ENCODE measurements at regions not wholly inside any gene's neighbourhood (a gene's known extent, or its start where the extent isn't known, plus 50 kb on each side); places are given as distances from the start of the nearest gene placed in this dataset.

DNA sequence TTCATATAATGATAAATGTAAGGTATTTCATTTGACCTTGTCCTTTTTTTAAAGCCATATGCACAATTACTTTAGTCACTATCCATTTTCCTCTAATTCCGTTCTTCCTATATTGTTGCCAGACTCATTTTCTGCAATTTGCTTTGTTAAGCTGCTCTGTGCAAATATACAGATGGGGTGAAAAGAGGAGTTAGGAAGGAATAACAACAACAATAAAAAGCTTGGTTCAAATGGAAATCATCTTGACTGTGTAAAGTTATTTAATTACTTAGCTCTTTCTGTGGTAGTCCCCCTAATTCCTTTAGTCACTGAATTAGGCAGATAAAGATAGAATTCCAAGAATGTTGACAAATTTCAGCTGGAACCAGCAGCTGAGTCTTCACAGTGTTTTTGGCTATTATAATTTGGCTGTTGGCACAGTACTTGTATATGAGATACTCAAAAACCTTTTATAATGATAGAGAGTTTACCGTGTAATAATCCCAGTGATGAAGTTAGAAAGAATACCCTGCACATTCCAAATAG is 838.0 kb downstream of the RPS29 start:
- peak in 2 of 6 donors; percentile 10 to 23 for DNase-seq (ENCODE audit: low read depth in 4 of 6, low spot score in 6 of 6)
- Histone ChIP-seq H3K4me1 (ENCODE audit: control insufficient read depth, insufficient read depth, low read length) (no peaks in the 10 kb centered on the region), H3K27ac (ENCODE audit: low read depth, low read length) (no peak overlapping the region), H3K36me3 (ENCODE audit: control insufficient read depth, insufficient read depth, low read length) (no peaks in the 10 kb centered on the region), H3K4me3 (ENCODE audit: low read depth, low read length) (no peak overlapping the region), H3K27me3 (ENCODE audit: control insufficient read depth, insufficient read depth, low read length) (no peaks in the 10 kb centered on the region), H3K9me3 (ENCODE audit: control insufficient read depth, insufficient read depth, low read length) (no peaks in the 10 kb centered on the region)
- no CpG with 5 or more reads among the region's 2 CpGs for WGBS (ENCODE audit: insufficient coverage)

DNA sequence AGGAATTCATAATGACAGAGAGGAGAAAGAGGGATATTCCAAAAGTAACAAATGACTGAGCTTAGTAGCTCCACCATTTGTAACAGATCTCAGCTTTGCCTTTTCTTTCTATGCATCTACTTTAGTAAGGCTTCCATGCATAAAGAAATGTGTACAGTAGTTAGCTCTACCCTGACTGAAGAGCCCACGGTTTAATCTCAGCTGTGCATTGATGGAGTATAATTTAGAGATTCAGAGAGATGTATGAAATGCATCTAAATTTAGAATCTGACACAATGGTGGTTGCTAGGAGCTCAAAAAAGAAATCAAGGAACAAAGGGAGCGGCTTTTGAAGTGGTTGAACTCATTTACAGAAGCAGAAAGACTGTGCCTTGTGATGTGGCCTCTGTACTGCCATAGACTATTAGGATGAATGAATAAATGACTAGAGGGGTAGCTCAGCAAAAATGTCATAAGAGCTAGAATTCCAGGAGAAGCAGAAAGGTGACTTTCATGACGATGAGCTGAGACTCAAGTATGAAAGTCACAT is 838.6 kb downstream of the RPS29 start:
- Histone ChIP-seq H3K4me1 (ENCODE audit: control insufficient read depth, insufficient read depth, low read length) (no peaks in the 10 kb centered on the region), H3K27me3 (ENCODE audit: control insufficient read depth, insufficient read depth, low read length) (no peaks in the 10 kb centered on the region), H3K27ac (ENCODE audit: low read depth, low read length) (no peak overlapping the region), H3K4me3 (ENCODE audit: low read depth, low read length) (no peak overlapping the region), H3K36me3 (ENCODE audit: control insufficient read depth, insufficient read depth, low read length) (no peaks in the 10 kb centered on the region), H3K9me3 (ENCODE audit: control insufficient read depth, insufficient read depth, low read length) (no peaks in the 10 kb centered on the region)
- DNase-seq (ENCODE audit: low read depth in 4 of 6, low spot score in 6 of 6): peak in 1 of 6 donors; percentile 24
- WGBS (ENCODE audit: insufficient coverage): 71% methylated on average over 2 of the region's 3 CpGs

DNA sequence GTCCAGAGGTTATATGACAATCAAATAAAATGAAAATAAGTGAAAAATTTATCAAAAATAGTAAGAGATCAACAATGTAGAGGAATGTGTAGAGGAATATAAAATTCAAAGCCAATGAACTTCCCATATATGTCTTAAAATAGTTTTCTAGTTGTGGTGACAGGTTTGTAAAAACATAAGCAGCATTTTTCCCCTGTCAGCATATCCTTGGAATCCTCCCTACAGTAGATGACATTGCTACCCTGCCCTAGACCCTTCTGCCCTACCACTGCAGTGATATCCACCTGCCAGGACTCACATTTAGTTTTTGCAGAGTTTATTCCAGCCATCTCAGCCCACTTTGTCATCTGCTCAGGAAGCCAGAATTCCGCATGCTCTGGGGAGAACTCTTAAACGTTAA is 842.0 kb downstream of the RPS29 start:
- no peaks in the 10 kb centered on the region for H3K4me1 ChIP-seq (ENCODE audit: control insufficient read depth, insufficient read depth, low read length)
- WGBS (ENCODE audit: insufficient coverage): no CpG with 5 or more reads among the region's 2 CpGs
- no peak overlapping the region for H3K27ac ChIP-seq (ENCODE audit: low read depth, low read length)
- no peak for DNase-seq (ENCODE audit: low read depth in 4 of 6, low spot score in 6 of 6)
- H3K27me3 ChIP-seq (ENCODE audit: control insufficient read depth, insufficient read depth, low read length): no peaks in the 10 kb centered on the region
- no peak overlapping the region for H3K4me3 ChIP-seq (ENCODE audit: low read depth, low read length)
- H3K9me3 ChIP-seq (ENCODE audit: control insufficient read depth, insufficient read depth, low read length): no peaks in the 10 kb centered on the region
- H3K36me3 ChIP-seq (ENCODE audit: control insufficient read depth, insufficient read depth, low read length): no peaks in the 10 kb centered on the region

DNA sequence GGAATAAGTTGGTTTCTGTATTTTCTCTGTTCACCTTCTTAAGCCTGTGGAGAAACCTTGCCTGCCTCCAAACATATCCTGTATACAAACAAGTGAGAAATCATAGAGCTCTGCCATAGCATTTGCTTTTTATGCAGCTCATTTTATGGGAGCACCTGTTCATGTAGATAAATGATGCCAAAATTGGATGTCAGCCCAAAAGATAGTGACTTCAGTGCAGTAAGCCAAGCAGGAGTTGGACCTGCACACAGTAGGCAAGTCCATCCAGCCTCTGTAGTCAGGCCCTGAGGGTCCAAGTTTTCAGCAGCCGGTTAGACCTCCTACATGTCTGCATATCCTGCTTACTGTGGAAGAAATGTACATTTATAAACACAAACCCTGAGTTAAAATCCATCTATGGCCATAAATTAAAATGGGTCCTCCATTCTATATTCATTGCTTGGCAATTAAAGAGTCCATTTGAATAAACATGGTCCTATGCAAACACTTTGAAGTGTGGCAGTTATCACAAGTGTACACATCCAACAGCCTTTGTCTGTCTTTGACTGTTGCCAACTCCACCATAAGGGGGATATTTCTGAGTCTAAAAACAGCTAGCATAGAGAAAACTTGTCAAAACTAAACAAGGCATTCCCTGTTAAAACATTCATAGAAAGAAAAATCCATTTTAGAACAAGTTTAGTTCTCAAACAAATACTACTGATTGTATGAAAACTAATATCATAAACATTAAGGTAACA is 847.8 kb downstream of the RPS29 start:
- H3K27ac ChIP-seq (ENCODE audit: low read depth, low read length): no peak overlapping the region
- H3K27me3 ChIP-seq (ENCODE audit: control insufficient read depth, insufficient read depth, low read length): no peaks in the 10 kb centered on the region
- H3K36me3 ChIP-seq (ENCODE audit: control insufficient read depth, insufficient read depth, low read length): no peaks in the 10 kb centered on the region
- H3K4me1 ChIP-seq (ENCODE audit: control insufficient read depth, insufficient read depth, low read length): no peaks in the 10 kb centered on the region
- H3K4me3 ChIP-seq (ENCODE audit: low read depth, low read length): no peak overlapping the region
- 100% methylated on average over 1 of the region's 1 CpG for whole genome bisulfite sequencing (ENCODE audit: insufficient coverage)
- no peaks in the 10 kb centered on the region for H3K9me3 ChIP-seq (ENCODE audit: control insufficient read depth, insufficient read depth, low read length)
- peak in 2 of 6 donors; percentile 73 to 88 for DNase-seq (ENCODE audit: low read depth in 4 of 6, low spot score in 6 of 6)

DNA sequence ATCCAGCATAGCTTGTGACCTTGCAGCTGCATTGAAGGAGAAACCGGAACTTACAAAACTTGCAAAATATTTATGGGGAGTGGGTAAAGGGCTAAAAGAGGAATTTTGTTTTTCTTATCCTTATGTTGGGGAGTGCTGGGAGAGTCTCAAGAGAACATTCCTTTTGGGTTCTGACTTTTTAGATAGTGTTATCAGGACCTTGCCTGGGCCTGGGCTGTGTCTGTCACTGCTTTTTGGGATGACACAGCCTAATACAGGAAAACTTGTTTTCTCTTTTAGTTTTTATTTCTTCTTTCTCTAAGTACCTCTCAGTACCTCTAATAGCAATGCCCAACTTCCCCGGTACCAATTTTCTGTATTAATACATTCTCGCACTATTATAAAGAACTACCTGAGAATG is 850.6 kb downstream of the RPS29 start:
- Histone ChIP-seq H3K36me3 (ENCODE audit: control insufficient read depth, insufficient read depth, low read length) (no peaks in the 10 kb centered on the region), H3K4me3 (ENCODE audit: low read depth, low read length) (no peak overlapping the region), H3K4me1 (ENCODE audit: control insufficient read depth, insufficient read depth, low read length) (no peaks in the 10 kb centered on the region), H3K27ac (ENCODE audit: low read depth, low read length) (no peak overlapping the region), H3K9me3 (ENCODE audit: control insufficient read depth, insufficient read depth, low read length) (no peaks in the 10 kb centered on the region), H3K27me3 (ENCODE audit: control insufficient read depth, insufficient read depth, low read length) (no peaks in the 10 kb centered on the region)
- 100% methylated on average over 1 of the region's 3 CpGs for WGBS (ENCODE audit: insufficient coverage)
- no peak for DNase-seq (ENCODE audit: low read depth in 4 of 6, low spot score in 6 of 6)

DNA sequence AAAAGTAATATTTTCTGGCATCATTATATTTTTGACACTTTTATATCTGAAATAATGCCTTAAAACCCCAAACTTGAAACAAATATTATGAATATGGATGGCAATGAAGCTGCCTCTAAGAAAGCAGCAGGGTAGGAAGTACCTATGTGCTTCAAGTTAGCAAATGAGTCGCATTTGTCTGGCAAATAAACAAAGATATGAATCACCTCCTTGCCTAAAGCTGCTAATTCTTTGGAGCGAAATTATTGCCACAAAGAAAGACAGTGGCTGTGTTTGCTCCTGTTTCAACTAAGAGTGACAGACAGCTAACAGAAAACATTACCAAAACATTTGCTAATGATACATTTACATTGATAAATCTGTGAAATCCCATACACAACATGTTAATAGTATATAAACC is 854.9 kb downstream of the RPS29 start:
- Histone ChIP-seq H3K4me3 (ENCODE audit: low read depth, low read length) (no peak overlapping the region), H3K9me3 (ENCODE audit: control insufficient read depth, insufficient read depth, low read length) (no peaks in the 10 kb centered on the region)
- 94% methylated on average over 2 of the region's 2 CpGs for WGBS (ENCODE audit: insufficient coverage)

DNA sequence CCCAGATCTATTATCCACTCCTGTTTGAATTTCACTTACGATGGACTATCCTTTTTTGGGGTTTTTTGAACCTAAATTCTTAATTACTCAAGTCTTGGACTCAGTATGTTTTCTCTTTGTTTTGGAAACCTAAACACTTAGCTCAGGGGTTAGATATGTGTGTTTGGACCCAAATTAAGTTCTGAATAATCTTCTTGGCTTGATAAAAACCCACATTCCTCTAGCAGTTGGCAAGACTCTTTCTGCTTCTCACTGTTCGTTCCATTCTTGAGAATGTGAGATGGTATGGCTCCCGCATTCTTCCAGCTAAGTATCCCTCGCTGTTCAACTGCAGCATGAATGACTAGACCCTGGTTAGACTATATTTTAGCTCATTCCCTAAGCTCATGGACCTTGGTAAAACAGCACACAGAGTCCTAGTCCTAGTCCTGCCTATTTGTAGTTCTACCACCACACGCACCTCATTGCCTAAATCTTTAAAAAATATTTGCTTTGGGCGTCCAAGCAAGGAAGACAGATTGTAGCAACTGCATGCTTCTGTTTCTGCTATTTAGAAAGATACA is 860.0 kb downstream of the RPS29 start:
- Histone ChIP-seq H3K27ac (ENCODE audit: low read depth, low read length) (no peak overlapping the region), H3K9me3 (ENCODE audit: control insufficient read depth, insufficient read depth, low read length) (no peaks in the 10 kb centered on the region), H3K4me1 (ENCODE audit: control insufficient read depth, insufficient read depth, low read length) (no peaks in the 10 kb centered on the region), H3K4me3 (ENCODE audit: low read depth, low read length) (no peak overlapping the region), H3K27me3 (ENCODE audit: control insufficient read depth, insufficient read depth, low read length) (no peaks in the 10 kb centered on the region), H3K36me3 (ENCODE audit: control insufficient read depth, insufficient read depth, low read length) (no peaks in the 10 kb centered on the region)
- no peak for DNase-seq (ENCODE audit: low read depth in 4 of 6, low spot score in 6 of 6)
- 77% methylated on average over 3 of the region's 6 CpGs for WGBS (ENCODE audit: insufficient coverage)

More for the DNA sequence above, 854.9 kb downstream of the RPS29 start:
- no peaks in the 10 kb centered on the region for H3K27me3 ChIP-seq (ENCODE audit: control insufficient read depth, insufficient read depth, low read length)
- no peaks in the 10 kb centered on the region for H3K4me1 ChIP-seq (ENCODE audit: control insufficient read depth, insufficient read depth, low read length)
- no peak for DNase-seq (ENCODE audit: low read depth in 4 of 6, low spot score in 6 of 6)
- H3K36me3 ChIP-seq (ENCODE audit: control insufficient read depth, insufficient read depth, low read length): no peaks in the 10 kb centered on the region
- no peak overlapping the region for H3K27ac ChIP-seq (ENCODE audit: low read depth, low read length)

DNA sequence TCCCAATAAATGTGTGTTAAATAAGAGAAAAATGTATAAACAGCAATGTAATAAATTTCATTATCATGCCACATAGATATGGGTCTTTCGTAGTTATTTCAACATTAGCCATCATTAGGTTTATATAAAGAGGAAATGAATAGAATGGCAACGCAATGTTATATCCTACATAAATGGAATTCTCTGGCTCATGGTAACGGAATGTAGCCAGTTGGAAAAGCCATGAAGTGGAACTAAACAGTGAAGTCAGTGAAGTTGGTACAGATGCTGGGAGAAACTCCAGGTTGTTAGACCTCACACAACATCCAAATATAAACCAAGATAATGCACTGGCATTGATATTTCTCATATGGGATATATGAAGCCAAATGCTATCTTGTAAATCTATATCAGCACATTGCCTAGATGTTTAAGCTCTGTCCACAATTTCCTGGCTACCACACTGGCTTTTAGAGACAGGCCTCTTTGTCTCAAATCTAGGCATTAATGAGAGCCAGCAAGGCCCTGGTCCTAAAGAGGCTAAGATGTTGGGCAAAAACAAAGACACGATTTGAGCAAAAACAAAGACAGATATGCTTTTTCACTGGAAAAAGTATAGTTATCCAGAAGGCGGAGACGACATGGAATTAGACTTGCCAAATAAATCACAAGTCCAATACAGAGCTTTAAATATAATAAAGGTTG is 861.0 kb downstream of the RPS29 start:
- DNase-seq (ENCODE audit: low read depth in 4 of 6, low spot score in 6 of 6): peak in 1 of 6 donors; percentile 42
- H3K4me3 ChIP-seq (ENCODE audit: low read depth, low read length): no peak overlapping the region
- no peaks in the 10 kb centered on the region for H3K36me3 ChIP-seq (ENCODE audit: control insufficient read depth, insufficient read depth, low read length)
- H3K27ac ChIP-seq (ENCODE audit: low read depth, low read length): no peak overlapping the region
- WGBS (ENCODE audit: insufficient coverage): 71% methylated on average over 1 of the region's 6 CpGs
- no peaks in the 10 kb centered on the region for H3K9me3 ChIP-seq (ENCODE audit: control insufficient read depth, insufficient read depth, low read length)
- H3K27me3 ChIP-seq (ENCODE audit: control insufficient read depth, insufficient read depth, low read length): no peaks in the 10 kb centered on the region
- no peaks in the 10 kb centered on the region for H3K4me1 ChIP-seq (ENCODE audit: control insufficient read depth, insufficient read depth, low read length)

DNA sequence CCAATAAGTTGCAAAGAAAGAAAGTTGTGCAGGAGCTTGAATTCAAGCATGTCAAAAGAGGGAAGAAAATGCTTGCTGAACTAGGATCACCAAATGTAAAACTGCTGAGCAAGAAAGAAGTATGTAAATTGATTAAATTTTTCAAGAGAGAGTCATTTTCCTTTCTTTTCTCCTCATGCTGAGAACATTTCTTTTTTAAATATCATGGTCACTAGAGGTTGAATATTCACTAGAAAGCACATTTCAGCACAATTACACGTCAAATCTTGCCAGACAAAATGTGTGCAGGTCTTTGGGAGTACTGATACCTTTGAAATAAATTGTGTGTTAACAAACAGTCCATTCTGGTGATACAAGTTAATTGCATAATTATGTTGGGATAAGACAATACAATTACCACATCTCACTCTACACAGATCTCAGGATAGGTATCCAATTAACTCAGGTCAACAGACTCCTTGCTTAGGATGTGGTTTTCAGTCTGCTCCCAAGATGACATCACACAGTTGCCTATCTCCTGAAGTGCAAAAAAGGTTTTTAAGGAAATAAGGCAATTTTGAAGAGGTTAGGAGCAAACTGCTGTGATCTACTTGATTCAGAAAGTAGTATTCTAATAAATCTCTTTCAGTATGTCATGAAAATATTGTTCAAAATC is 862.2 kb downstream of the RPS29 start:
- Histone ChIP-seq H3K9me3 (ENCODE audit: control insufficient read depth, insufficient read depth, low read length) (no peaks in the 10 kb centered on the region), H3K27me3 (ENCODE audit: control insufficient read depth, insufficient read depth, low read length) (no peaks in the 10 kb centered on the region)
- WGBS (ENCODE audit: insufficient coverage): no CpG with 5 or more reads among the region's 1 CpG

More for the DNA sequence above, 862.2 kb downstream of the RPS29 start:
- no peak for DNase-seq (ENCODE audit: low read depth in 4 of 6, low spot score in 6 of 6)
- Histone ChIP-seq H3K36me3 (ENCODE audit: control insufficient read depth, insufficient read depth, low read length) (no peaks in the 10 kb centered on the region), H3K4me1 (ENCODE audit: control insufficient read depth, insufficient read depth, low read length) (no peaks in the 10 kb centered on the region), H3K27ac (ENCODE audit: low read depth, low read length) (no peak overlapping the region), H3K4me3 (ENCODE audit: low read depth, low read length) (no peak overlapping the region)
